ENCODE measurements at regions not wholly inside any gene's neighbourhood (a gene's known extent, or its start where the extent isn't known, plus 50 kb on each side); places are given as distances from the start of the nearest gene placed in this dataset.

- TF ChIP-seq CSDC2 (CRISPR knock-in tag; IDR thresholded peaks at IDR 0.05) (no peak), GLIS3 (CRISPR knock-in tag; IDR thresholded peaks at IDR 0.05) (no peak), TOX (CRISPR knock-in tag; IDR thresholded peaks at IDR 0.05; ENCODE audit: borderline replicate concordance) (no peak), SNAI2 (CRISPR knock-in tag; IDR thresholded peaks at IDR 0.05) (no peak), TSHZ2 (CRISPR knock-in tag; IDR thresholded peaks at IDR 0.05) (no peak), ZNF565 (CRISPR knock-in tag; conservative IDR thresholded peaks at IDR 0.05; ENCODE audit: low read depth) (no peak), ZNF70 (CRISPR knock-in tag; IDR thresholded peaks at IDR 0.05) (no peak), ZNF8 (CRISPR knock-in tag; IDR thresholded peaks at IDR 0.05) (no peak), TCF4 (CRISPR knock-in tag; IDR thresholded peaks at IDR 0.05; ENCODE audit: borderline replicate concordance) (no peak), ARNTL (CRISPR knock-in tag; IDR thresholded peaks at IDR 0.05; ENCODE audit: borderline replicate concordance, low read depth) (no peak), PPARA (CRISPR knock-in tag; IDR thresholded peaks at IDR 0.05; ENCODE audit: borderline replicate concordance) (no peak)
- TF ChIP-seq, protein P1, sequence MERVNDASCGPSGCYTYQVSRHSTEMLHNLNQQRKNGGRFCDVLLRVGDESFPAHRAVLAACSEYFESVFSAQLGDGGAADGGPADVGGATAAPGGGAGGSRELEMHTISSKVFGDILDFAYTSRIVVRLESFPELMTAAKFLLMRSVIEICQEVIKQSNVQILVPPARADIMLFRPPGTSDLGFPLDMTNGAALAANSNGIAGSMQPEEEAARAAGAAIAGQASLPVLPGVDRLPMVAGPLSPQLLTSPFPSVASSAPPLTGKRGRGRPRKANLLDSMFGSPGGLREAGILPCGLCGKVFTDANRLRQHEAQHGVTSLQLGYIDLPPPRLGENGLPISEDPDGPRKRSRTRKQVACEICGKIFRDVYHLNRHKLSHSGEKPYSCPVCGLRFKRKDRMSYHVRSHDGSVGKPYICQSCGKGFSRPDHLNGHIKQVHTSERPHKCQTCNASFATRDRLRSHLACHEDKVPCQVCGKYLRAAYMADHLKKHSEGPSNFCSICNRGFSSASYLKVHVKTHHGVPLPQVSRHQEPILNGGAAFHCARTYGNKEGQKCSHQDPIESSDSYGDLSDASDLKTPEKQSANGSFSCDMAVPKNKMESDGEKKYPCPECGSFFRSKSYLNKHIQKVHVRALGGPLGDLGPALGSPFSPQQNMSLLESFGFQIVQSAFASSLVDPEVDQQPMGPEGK (CRISPR knock-in tag; IDR thresholded peaks at IDR 0.05; ENCODE audit: borderline replicate concordance), result no peak
- TF ChIP-seq, protein P2, sequence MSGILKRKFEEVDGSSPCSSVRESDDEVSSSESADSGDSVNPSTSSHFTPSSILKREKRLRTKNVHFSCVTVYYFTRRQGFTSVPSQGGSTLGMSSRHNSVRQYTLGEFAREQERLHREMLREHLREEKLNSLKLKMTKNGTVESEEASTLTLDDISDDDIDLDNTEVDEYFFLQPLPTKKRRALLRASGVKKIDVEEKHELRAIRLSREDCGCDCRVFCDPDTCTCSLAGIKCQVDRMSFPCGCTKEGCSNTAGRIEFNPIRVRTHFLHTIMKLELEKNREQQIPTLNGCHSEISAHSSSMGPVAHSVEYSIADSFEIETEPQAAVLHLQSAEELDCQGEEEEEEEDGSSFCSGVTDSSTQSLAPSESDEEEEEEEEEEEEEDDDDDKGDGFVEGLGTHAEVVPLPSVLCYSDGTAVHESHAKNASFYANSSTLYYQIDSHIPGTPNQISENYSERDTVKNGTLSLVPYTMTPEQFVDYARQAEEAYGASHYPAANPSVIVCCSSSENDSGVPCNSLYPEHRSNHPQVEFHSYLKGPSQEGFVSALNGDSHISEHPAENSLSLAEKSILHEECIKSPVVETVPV (CRISPR knock-in tag; IDR thresholded peaks at IDR 0.05), result no peak
- ATAC-seq, result no peak
Observed at GRCh38 chr5:174828804-174829510, 104.6 kb downstream of the MSX2 start.

- no peak for TF ChIP-seq ZNF70 (CRISPR knock-in tag; IDR thresholded peaks at IDR 0.05)
- TF ChIP-seq SNAI2 (CRISPR knock-in tag; IDR thresholded peaks at IDR 0.05), result no peak
- no peak for TF ChIP-seq ZFP3 (CRISPR knock-in tag; IDR thresholded peaks at IDR 0.05)
- ATAC-seq, result no peak
Observed at GRCh38 chr5:174827558-174827957, 103.2 kb downstream of the MSX2 start.

DNA sequence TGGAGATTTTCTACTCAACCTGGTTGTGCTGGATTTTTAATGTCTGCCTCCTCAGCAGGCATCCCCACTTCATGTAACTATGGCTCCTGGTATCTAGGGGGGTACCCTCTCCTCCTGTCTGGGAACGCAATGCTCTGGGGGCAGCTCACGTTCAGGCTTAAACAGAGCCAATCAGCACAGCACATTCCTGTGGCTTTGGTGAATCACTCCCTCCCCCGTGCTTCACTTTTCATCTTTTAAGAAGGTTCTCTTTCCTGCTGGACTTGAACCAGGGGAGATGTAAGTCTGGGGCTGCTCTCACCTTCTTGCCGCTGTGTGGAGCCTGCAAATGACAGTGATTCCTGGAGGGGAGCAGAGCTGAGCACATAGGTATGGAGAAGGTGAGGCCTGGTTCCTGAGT, 101.2 kb downstream of the MSX2 start:
- ATAC-seq, result no peak
- TF ChIP-seq CREB5 (CRISPR knock-in tag; IDR thresholded peaks at IDR 0.05; ENCODE audit: low read depth) (no peak), CSDC2 (CRISPR knock-in tag; IDR thresholded peaks at IDR 0.05) (no peak), ZFP30 (CRISPR knock-in tag; IDR thresholded peaks at IDR 0.05) (no peak), OSR1 (CRISPR knock-in tag; IDR thresholded peaks at IDR 0.05) (no peak), ZNF70 (CRISPR knock-in tag; IDR thresholded peaks at IDR 0.05) (no peak), BACH2 (CRISPR knock-in tag; IDR thresholded peaks at IDR 0.05; ENCODE audit: borderline replicate concordance) (no peak), RARB (CRISPR knock-in tag; IDR thresholded peaks at IDR 0.05) (no peak), TOX (CRISPR knock-in tag; IDR thresholded peaks at IDR 0.05; ENCODE audit: borderline replicate concordance) (no peak), ZFP3 (CRISPR knock-in tag; IDR thresholded peaks at IDR 0.05) (no peak), ISL1 (CRISPR knock-in tag; IDR thresholded peaks at IDR 0.05) (no peak), ZNF8 (CRISPR knock-in tag; IDR thresholded peaks at IDR 0.05) (no peak), ARNTL (CRISPR knock-in tag; IDR thresholded peaks at IDR 0.05; ENCODE audit: borderline replicate concordance, low read depth) (no peak), ZC3H10 (CRISPR knock-in tag; IDR thresholded peaks at IDR 0.05) (no peak), TSHZ2 (CRISPR knock-in tag; IDR thresholded peaks at IDR 0.05) (no peak), ESRRG (CRISPR knock-in tag; IDR thresholded peaks at IDR 0.05) (no peak), GLIS3 (CRISPR knock-in tag; IDR thresholded peaks at IDR 0.05) (no peak), ZNF565 (CRISPR knock-in tag; conservative IDR thresholded peaks at IDR 0.05; ENCODE audit: low read depth) (no peak)
- TF ChIP-seq, protein P2 (CRISPR knock-in tag; IDR thresholded peaks at IDR 0.05), result no peak
- TF ChIP-seq, protein P1 (CRISPR knock-in tag; IDR thresholded peaks at IDR 0.05; ENCODE audit: borderline replicate concordance), result no peak
